ENCODE measurements at regions not wholly inside any gene's neighbourhood (a gene's known extent, or its start where the extent isn't known, plus 50 kb on each side); places are given as distances from the start of the nearest gene placed in this dataset.

DNA sequence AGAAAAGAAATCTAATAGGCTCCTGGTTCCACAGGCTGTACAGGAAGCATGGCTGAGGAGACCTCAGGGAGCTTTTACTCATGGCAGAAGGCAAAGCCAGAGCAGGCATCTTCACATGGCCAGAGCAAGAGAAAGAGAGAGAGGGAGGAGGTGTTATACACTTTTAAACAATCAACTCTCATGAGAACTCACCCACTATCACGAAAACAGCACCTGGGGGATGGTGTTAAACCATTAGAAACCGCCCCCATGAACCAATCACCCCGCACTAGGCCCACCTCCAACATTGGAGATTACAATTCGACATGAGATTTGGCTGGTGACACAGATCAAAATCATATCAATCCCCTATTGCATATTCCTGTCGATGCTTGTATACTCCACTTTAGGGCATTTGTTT, 93.5 kb downstream of the MRPL39 start:
- POLR2A ChIA-PET = no interaction called here
- CTCF ChIA-PET = no interaction called here

More for the DNA sequence above, 93.5 kb downstream of the MRPL39 start:
- Histone ChIP-seq H3K79me2 (ENCODE audit: control insufficient read depth, insufficient read depth, low read length) (no peaks in the 10 kb centered on the region), H3K27me3 (replicated peaks in 1 of 4; ENCODE audit: control extremely low read depth in 1 of 4, control insufficient read depth in 3 of 4, insufficient read depth in 4 of 4, low read length in 3 of 4) (no peaks in the 10 kb centered on the region), H2AFZ (ENCODE audit: insufficient read depth, low read depth, low read length, poor library complexity, severe bottlenecking) (no peak overlapping the region), H3K27ac (ENCODE audit: low read length in 2 of 2) (no peak overlapping the region), H3K4me2 (replicated peaks; ENCODE audit: low read depth, low read length, poor library complexity, severe bottlenecking) (no peak overlapping the region), H3K4me3 (ENCODE audit: control extremely low read depth in 1 of 5, extremely low read depth in 1 of 5, insufficient read depth in 1 of 5, low read depth in 2 of 5, low read length in 4 of 5) (no peak overlapping the region), H3K9ac (ENCODE audit: low read length) (no peak overlapping the region), H4K20me1 (ENCODE audit: control insufficient read depth, insufficient read depth, low read length, poor library complexity, severe bottlenecking) (no peaks in the 10 kb centered on the region), H3K9me3 (ENCODE audit: control extremely low read depth in 1 of 3, control insufficient read depth in 2 of 3, insufficient read depth in 1 of 3, low read length in 2 of 3) (no peaks in the 10 kb centered on the region), H3K4me1 (ENCODE audit: control insufficient read depth in 2 of 2, insufficient read depth in 2 of 2, low read length in 2 of 2) (peaks cover 4 to 11% of the 10 kb centered on the region in 2 donors), H3K36me3 (replicated peaks in 1 of 2; ENCODE audit: control extremely low read depth in 1 of 2, control insufficient read depth in 1 of 2, extremely low read depth in 1 of 2, insufficient read depth in 2 of 2, low read length in 1 of 2) (no peaks in the 10 kb centered on the region)
- Mint-ChIP-seq H3K27ac (no peak overlapping the region), H3K4me3 (no peak overlapping the region), H3K27me3 (no peaks in the 10 kb centered on the region), H3K4me1 (peaks cover 18% of the 10 kb centered on the region), H3K9me3 (ENCODE audit: insufficient read depth) (no peaks in the 10 kb centered on the region)
- no peak for ATAC-seq (ENCODE audit: low read depth)
- no peak for DNase-seq
- intact Hi-C loops (cut with micrococcal nuclease) = loop anchor here (5.0 kb wide), 1 partner anchor 92 kb away; no protein-coding TSS in a partner anchor
- TF ChIP-seq, protein P1, sequence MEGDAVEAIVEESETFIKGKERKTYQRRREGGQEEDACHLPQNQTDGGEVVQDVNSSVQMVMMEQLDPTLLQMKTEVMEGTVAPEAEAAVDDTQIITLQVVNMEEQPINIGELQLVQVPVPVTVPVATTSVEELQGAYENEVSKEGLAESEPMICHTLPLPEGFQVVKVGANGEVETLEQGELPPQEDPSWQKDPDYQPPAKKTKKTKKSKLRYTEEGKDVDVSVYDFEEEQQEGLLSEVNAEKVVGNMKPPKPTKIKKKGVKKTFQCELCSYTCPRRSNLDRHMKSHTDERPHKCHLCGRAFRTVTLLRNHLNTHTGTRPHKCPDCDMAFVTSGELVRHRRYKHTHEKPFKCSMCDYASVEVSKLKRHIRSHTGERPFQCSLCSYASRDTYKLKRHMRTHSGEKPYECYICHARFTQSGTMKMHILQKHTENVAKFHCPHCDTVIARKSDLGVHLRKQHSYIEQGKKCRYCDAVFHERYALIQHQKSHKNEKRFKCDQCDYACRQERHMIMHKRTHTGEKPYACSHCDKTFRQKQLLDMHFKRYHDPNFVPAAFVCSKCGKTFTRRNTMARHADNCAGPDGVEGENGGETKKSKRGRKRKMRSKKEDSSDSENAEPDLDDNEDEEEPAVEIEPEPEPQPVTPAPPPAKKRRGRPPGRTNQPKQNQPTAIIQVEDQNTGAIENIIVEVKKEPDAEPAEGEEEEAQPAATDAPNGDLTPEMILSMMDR (IDR thresholded peaks at IDR 0.05) = no peak
- no peak for TF ChIP-seq EZH2 (IDR thresholded peaks at IDR 0.05; ENCODE audit: borderline replicate concordance, insufficient read depth, low read depth, low read length, poor library complexity, severe bottlenecking)
- 93% methylated on average over 3 of the region's 5 CpGs for WGBS (ENCODE audit: insufficient coverage)

Data from B cell (primary cell).